GM12878 (cell line): ENCODE measurements at regions not wholly inside any gene's neighbourhood (a gene's known extent, or its start where the extent isn't known, plus 50 kb on each side); places are given as distances from the start of the nearest gene placed in this dataset.

Experiments used
- BHLHE40 ChIP-seq, 2 experiments: fragments of 450-650 bp in 1 of 2; IDR thresholded peaks; 2 replicates each; pipeline ENCODE4 v1.6.1; 2011 to 2017; ENCODE audit warnings: low read depth in 2 of 2, borderline replicate concordance in 1 of 2, improper control_type of control experiment in 1 of 2, low read length in 1 of 2, mild to moderate bottlenecking in 1 of 2
- CTCF ChIP-seq, 3 experiments: IDR thresholded peaks in 2 of 3; conservative IDR thresholded peaks in 1 of 3; 2 replicates each; pipeline ENCODE4 v1.5.1; 2011; ENCODE audit warnings: low read depth in 3 of 3, low read length in 3 of 3, mild to moderate bottlenecking in 3 of 3, control low read depth in 2 of 3, moderate library complexity in 2 of 3, inconsistent platforms in 1 of 3, mixed read lengths in 1 of 3; ENCODE audit not compliant: control insufficient read depth in 2 of 3, insufficient read depth in 1 of 3; ENCODE audit errors: extremely low read depth in 1 of 3

DNA sequence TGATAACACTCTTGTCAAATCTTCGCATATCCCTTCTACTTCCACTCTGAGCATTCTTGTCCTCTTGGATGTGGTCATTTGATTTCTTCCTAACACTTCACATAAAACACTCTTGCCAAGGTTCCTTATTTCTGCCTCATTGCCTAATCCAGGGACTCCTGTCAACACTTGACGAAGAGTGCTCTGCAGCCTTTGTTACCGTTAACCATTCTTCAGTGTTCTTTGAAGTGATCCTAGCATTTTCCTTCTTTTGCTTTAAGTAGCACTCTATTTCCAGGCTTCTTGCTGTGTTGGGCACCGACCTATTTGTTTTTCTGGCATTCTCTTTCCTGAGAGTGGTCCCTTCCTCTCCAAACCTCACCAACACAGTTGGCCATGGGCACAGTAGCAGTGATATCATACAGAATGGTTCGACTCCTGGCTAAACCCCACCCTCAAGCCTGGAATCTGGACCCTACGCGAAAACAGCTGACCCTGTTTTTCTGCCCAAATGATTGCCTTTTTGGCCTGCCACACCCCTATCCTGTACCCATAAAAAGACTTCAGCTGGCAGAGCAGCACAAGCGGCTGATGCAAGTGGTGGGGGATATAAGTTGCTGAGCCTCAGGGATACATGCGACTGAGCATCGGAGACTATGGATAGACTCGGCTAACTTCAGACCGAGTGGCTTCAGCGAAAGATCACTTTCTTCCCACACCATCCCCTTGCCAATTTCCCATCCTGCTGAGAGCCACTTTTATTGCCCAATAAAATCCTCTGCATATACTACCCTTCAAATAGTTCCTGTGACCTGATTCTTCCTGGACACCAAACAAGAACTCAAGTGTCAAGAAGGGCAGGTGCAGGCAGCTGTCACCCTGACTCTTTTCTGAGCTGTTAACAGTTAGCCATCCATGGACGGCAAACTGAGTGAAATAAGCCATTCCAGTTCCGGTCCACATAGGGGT lies 820.6 kb downstream of the CCSER2 start:
- TF ChIP-seq CTCF (IDR thresholded peaks at IDR 0.05 in 2 of 3, conservative IDR thresholded peaks at IDR 0.05 in 1 of 3; ENCODE audit: control insufficient read depth in 2 of 3, extremely low read depth in 1 of 3, insufficient read depth in 1 of 3, low read depth in 3 of 3, low read length in 3 of 3) (no peak), BHLHE40 (IDR thresholded peaks at IDR 0.05; ENCODE audit: borderline replicate concordance in 1 of 2, low read depth in 2 of 2, low read length in 1 of 2) (no peak)
